ENCODE measurements at regions not wholly inside any gene's neighbourhood (a gene's known extent, or its start where the extent isn't known, plus 50 kb on each side); places are given as distances from the start of the nearest gene placed in this dataset.
"Not testable (repeated sequence)": the region's sequence is repeated elsewhere in the genome, so short reads cannot be mapped to it uniquely, and the experiment has no call there.

- FAIRE-seq: not testable (repeated sequence)
Observed at GRCh38 chr7:76117306-76117991, 69.5 kb downstream of the MDH2 start.

DNA sequence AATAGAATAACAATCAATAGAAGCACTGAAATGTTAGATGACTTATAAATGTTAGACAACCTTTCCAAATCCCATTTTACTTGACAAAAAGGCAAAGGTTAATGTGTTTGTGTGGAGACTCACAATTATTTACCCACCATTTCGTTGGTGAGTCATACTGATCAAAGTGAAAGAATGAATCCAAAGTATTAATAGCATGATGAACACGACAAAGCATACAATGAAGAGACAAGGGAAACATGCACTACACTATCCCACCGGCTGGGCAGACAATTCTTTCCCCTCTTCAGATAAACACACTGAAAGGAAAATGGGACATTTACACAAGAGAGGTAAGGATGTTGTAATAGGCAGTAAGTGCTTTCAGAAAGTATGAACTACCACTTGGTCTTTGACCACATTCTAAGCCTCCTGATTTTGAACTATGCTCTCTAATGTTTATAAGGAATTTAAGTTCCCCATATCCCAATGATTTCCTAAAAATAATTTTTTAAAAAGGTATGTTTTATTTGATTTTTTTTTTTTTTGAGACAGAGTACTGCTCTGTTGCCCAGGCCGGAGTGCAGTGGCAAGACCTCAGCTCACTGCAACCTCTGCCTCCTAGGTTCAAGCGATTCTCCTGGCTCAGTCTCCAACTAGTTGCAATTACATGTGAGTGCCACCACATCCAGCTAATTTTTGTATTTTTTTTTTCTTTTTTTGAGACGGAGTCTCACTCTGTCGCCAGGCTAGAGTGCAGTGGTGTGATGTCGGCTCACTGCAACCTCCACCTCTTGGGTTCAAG lies 70.5 kb downstream of the MDH2 start:
- peak; percentile 95 for FAIRE-seq

- no peak for FAIRE-seq
Observed at GRCh38 chr7:76121044-76121443, 73.1 kb downstream of the MDH2 start.

DNA sequence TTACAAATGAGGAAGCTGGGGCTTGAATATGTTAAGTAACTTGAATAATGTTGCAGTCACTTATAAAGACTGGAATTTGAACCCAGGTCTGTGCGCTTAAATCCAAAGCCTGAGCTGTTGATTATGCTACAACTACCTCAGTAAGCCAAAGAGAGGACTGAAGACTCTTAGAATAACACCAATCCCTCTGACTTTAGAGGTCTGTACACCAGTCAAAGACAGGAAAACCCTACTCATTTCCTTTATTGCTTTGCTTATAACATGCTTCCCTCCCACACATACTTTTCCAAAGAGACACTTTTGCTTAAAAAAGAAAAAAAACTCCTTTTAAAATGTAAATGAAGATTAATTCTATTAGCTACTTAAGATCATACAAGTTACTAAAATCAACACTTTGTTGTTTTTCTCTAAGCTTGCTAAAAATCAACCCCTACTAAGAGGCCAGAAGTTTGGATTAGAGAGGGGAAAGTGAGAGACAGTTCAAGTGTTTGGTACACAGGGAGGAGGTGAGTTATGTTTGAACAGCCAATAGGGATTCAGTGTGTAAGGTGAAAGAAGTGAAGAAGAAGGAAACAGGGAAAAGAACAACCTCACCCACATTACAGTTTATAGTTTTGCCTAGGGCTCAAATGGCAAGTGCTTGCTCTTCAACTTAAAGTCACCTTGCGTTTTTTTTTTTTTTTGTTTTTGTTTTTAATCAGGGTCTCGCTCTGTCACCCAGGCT lies 74.8 kb downstream of the MDH2 start:
- no peak for FAIRE-seq

DNA sequence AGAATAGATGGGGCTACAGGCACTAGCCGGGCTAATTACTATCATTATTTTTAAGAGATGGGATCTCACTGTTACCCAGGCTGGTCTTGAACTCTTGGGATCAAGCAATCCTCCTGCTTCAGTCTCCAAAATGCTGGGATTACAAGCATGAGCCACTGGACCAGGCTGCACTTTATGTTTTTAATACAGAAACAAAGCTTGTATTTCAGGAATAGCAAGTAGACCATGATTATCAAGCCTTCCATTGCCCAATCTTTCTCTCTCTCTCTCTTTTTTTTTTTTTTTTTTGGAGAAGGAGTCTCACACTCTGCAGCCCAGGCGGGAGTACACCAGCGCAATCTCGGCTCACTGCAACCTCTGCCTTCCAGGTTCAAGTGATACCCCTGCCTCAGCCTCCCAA lies 75.4 kb downstream of the MDH2 start:
- FAIRE-seq: no peak

DNA sequence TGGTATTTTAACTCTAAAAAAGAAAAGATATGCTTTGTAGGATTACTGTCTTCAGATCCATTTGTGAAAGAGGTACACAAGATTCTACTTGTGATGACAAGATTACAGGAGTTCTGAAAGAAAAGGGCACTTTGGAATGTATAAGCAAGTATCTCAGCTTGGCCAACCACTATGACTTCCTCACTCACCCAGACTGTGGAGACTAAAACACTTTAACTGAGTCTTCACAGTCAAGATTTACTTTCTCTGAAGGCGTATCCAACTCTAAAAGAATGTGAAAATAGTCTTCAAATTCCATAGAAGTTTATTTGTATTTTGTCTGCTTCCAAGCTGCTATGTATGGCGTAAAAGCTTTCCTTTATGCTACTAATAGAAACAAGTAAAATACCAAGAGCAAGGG lies 76.1 kb upstream of the SRRM3 start:
- FAIRE-seq: no peak

- no peak for FAIRE-seq
Observed at GRCh38 chr7:76126632-76127031, 75.1 kb upstream of the SRRM3 start.

- no peak for FAIRE-seq
Observed at GRCh38 chr7:76129366-76129765, 72.3 kb upstream of the SRRM3 start.

DNA sequence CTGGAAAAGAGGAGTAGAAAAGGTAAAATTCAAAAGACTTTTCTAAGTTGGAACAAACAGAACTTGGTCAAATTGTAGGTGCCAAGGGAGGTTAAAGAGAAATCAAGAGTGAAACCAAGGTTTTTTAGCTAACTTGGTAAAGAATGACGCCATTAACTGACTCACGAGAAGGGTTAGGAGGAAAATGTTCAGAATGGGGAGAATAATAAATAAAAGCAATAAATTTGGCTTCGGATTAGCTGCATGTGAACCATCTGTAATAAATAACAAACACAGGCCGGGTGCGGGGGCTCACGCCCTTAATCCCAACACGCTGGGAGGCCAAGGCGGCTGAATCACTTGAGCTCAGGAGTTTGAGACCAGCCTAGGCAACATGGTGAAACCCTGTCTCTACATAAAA lies 71.9 kb upstream of the SRRM3 start:
- FAIRE-seq: no peak

- not testable (repeated sequence) for FAIRE-seq
Observed at GRCh38 chr7:76130661-76131060, 71.0 kb upstream of the SRRM3 start.

- not testable (repeated sequence) for FAIRE-seq
Observed at GRCh38 chr7:76131887-76132286, 69.8 kb upstream of the SRRM3 start.

GRCh38 chr7:76133164-76133775 lies 68.4 kb upstream of the SRRM3 start:
- FAIRE-seq: no peak

- no peak for FAIRE-seq
Observed at GRCh38 chr7:76133839-76134238, 67.9 kb upstream of the SRRM3 start.

DNA sequence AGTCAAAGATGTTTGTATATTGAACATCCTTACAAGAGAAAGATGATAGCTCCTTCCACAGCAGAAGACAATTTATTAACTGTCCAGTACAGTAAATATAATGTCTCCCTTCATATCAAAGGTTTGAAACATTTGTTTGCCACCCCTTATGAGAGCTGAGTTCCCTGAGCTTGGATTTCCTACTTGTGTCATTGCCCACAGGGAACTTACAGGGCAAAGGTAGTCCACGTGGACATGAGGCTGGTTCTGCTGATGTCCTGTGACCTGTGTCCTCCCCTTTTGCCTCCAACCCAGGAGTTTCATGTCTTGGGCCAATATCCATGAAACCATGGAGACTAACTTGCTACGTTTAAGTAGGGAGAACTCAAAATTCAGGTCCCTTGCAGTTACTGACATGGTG lies 66.4 kb upstream of the SRRM3 start:
- FAIRE-seq: not testable (repeated sequence)

GRCh38 chr7:76138577-76139313 lies 63.0 kb upstream of the SRRM3 start:
- not testable (repeated sequence) for FAIRE-seq

DNA sequence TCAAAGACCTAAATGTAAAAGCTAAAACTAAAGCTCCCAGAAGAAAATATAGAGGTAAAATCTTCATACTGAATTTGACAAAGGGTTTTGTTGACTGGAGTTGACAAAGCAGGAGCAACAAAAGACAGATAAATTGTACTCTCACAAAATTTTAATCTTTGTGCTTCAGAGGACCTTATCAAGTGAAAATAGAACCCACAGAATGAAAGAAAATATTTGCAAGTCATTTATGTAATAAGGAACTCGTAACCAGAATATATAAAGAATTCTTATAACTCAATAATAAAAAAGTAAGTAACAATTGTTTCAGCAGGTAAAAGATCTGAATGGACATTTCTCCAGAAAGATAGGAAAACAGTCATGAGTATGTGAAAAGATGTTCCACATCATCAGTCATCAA lies 62.0 kb upstream of the SRRM3 start:
- FAIRE-seq: no peak

- FAIRE-seq: not testable (repeated sequence)
Observed at GRCh38 chr7:76140259-76140658, 61.4 kb upstream of the SRRM3 start.

DNA sequence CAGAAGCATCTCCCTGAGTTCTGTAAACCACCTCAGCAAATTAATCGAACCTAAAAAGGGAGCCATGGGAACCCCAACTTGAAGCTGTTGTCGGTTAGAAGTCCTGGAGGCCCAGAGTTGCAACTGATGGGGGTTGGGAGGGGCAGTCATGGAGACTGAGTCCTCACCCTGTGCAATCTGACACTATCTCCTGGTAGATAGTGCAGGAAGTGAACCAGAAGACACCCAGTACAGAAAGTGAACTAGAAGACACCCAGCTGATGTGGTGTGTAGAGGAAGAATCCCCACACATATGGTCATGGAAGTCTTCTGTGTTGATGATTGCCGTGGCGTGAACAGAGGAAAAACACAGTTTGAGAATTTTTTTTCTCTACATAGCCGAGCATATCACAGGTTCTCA lies 58.8 kb upstream of the SRRM3 start:
- no peak for FAIRE-seq

DNA sequence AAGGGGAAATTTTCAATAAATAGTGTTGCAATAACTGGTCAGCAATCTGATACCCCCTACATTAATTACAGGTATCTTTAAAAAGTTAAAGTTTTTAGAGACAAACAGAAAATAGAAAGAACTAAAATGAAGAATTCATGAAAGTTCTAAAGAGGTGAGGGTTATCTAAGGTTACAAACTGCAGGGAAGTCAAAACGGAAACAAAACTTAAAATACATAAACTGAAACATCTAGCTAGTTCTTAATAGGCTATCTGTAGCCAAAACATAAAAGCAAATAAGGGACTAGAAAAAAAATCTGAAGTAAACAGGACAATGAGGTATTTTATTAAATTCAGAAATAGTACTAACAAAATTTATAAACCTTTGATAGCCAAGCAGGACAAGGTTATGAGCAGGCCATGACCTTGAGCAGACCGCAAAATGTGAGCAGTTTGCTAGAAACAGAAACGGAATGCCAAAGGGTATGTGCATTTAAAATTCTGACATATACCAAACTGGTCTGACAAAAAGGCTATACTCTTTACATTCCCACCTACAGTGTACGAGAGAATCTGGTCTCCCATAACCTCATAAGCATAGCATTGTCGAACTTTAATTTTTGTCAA lies 56.9 kb upstream of the SRRM3 start:
- FAIRE-seq: not testable (repeated sequence)

GRCh38 chr7:76146374-76146773 lies 55.3 kb upstream of the SRRM3 start:
- no peak for FAIRE-seq

GRCh38 chr7:76148947-76149346 lies 52.7 kb upstream of the SRRM3 start:
- FAIRE-seq: not testable (repeated sequence)

All from islet of Langerhans (tissue), 1 donor.